LNCAP (cell line): ENCODE measurements at regions not wholly inside any gene's neighbourhood (a gene's known extent, or its start where the extent isn't known, plus 50 kb on each side); places are given as distances from the start of the nearest gene placed in this dataset.

Experiments used
- TF ChIP-seq, protein P1 (sequence below): fragments of 450-650 bp; IDR thresholded peaks from 2 replicates; pipeline ENCODE4 v1.5.1; 2017; ENCODE audit warnings: mild to moderate bottlenecking

- TF ChIP-seq, protein P1, sequence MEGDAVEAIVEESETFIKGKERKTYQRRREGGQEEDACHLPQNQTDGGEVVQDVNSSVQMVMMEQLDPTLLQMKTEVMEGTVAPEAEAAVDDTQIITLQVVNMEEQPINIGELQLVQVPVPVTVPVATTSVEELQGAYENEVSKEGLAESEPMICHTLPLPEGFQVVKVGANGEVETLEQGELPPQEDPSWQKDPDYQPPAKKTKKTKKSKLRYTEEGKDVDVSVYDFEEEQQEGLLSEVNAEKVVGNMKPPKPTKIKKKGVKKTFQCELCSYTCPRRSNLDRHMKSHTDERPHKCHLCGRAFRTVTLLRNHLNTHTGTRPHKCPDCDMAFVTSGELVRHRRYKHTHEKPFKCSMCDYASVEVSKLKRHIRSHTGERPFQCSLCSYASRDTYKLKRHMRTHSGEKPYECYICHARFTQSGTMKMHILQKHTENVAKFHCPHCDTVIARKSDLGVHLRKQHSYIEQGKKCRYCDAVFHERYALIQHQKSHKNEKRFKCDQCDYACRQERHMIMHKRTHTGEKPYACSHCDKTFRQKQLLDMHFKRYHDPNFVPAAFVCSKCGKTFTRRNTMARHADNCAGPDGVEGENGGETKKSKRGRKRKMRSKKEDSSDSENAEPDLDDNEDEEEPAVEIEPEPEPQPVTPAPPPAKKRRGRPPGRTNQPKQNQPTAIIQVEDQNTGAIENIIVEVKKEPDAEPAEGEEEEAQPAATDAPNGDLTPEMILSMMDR = no peak
Observed at GRCh38 chr10:121236621-121237020, 361.6 kb downstream of the FGFR2 start.

GRCh38 chr10:121237718-121238117, 360.5 kb downstream of the FGFR2 start:
- TF ChIP-seq, protein P1 = peak; percentile 26; the same call in 1 of the 2 replicates

DNA sequence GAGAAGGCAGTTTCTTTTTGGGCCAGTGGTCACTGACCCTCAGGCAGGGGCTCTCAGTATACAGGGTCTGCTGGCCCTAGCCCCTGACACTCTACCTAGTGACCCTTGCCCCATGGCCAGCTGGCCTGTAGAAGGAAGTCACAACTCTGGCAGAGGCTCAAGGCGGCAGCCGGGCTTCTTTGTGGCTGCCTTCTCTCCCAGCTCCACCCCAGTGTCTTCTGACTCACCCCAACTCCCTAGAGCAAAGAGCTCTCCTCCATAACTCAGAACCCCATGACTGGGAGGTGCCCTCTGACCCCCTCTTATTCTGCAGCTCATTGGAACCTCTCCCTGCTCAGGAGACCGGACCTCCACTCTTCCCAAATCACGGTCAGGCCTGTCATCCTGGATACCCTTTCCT, 358.2 kb downstream of the FGFR2 start:
- TF ChIP-seq, protein P1 = no peak

- TF ChIP-seq, protein P1 = no peak
Observed at GRCh38 chr10:121240556-121240955, 357.7 kb downstream of the FGFR2 start.

- TF ChIP-seq, protein P1 = no peak
Observed at GRCh38 chr10:121241337-121241736, 356.9 kb downstream of the FGFR2 start.

- TF ChIP-seq, protein P1 = no peak
Observed at GRCh38 chr10:121242741-121243608, 355.3 kb downstream of the FGFR2 start.

GRCh38 chr10:121243609-121244241, 354.5 kb downstream of the FGFR2 start:
- TF ChIP-seq, protein P1 = no peak
